Common myeloid progenitor, CD34-positive (primary cell): ENCODE measurements at regions not wholly inside any gene's neighbourhood (a gene's known extent, or its start where the extent isn't known, plus 50 kb on each side); places are given as distances from the start of the nearest gene placed in this dataset.
A peak's percentile ranks its signal among the peaks of the same experiment; 100 is the strongest.

Experiments
- CTCF ChIA-PET: fragments of 350-600 bp; sonication (Branson Sonifier 250); formaldehyde crosslinking; loops from one replicate; lab custom pipeline; 2021; ENCODE audit warnings: antibody characterized with exemption; lab: Charles Lee
- POLR2A ChIA-PET: fragments of 350-600 bp; sonication (Branson Sonifier 250); formaldehyde crosslinking; loops from one replicate; lab custom pipeline; 2021; ENCODE audit warnings: antibody characterized with exemption; lab: Charles Lee
- DNase-seq, 3 donors: peaks; one replicate each; pipeline versions ENCODE4 v3.0.0 to v3.0.0-alpha.2; 2013
- H3K27ac ChIP-seq, 2 experiments: 1 replicate in 1 of 2; 2 replicates in 1 of 2; pipeline ENCODE4 v1.7.0; 2013; ENCODE audit warnings: inconsistent platforms in 2 of 2, low read length in 2 of 2, mild to moderate bottlenecking in 2 of 2, low read depth in 1 of 2, moderate library complexity in 1 of 2; ENCODE audit not compliant: severe bottlenecking in 2 of 2, insufficient read depth in 1 of 2, poor library complexity in 1 of 2
- H3K27me3 ChIP-seq, 5 experiments: replicated peaks in 2 of 5; 1 replicate in 3 of 5; 2 replicates in 2 of 5; pipeline versions ENCODE4 v1.6.1 to v1.7.0; 2013; ENCODE audit warnings: low read length in 4 of 5, mild to moderate bottlenecking in 2 of 5, moderate library complexity in 2 of 5, inconsistent platforms in 1 of 5; ENCODE audit not compliant: insufficient read depth in 5 of 5, control insufficient read depth in 4 of 5
- H3K36me3 ChIP-seq, 4 experiments: 1 replicate in 2 of 4; 2 replicates in 2 of 4; pipeline versions ENCODE4 v1.6.1 to v1.7.0; 2013; ENCODE audit warnings: low read length in 3 of 4, control low read depth in 1 of 4, mild to moderate bottlenecking in 1 of 4; ENCODE audit not compliant: control insufficient read depth in 4 of 4, insufficient read depth in 4 of 4
- H3K4me1 ChIP-seq, 4 experiments: 1 replicate in 3 of 4; 2 replicates in 1 of 4; pipeline versions ENCODE4 v1.6.1 to v1.7.1; 2013; ENCODE audit warnings: low read length in 3 of 4, mild to moderate bottlenecking in 3 of 4, control low read depth in 1 of 4, inconsistent platforms in 1 of 4, moderate library complexity in 1 of 4; ENCODE audit not compliant: control insufficient read depth in 4 of 4, insufficient read depth in 4 of 4; ENCODE audit errors: control extremely low read depth in 1 of 4
- H3K4me3 ChIP-seq, 7 experiments: 1 replicate in 4 of 7; 2 replicates in 3 of 7; pipeline versions ENCODE4 v1.5.1 to v1.7.0; 2013; ENCODE audit warnings: mild to moderate bottlenecking in 7 of 7, low read length in 6 of 7, moderate library complexity in 6 of 7, inconsistent platforms in 2 of 7, low read depth in 2 of 7, control low read depth in 1 of 7; ENCODE audit not compliant: insufficient read depth in 4 of 7, control insufficient read depth in 1 of 7; ENCODE audit errors: extremely low read depth in 1 of 7
- H3K9me3 ChIP-seq, 5 experiments: 1 replicate in 4 of 5; 2 replicates in 1 of 5; pipeline versions ENCODE4 v1.6.1 to v1.7.1; 2013; ENCODE audit warnings: low read length in 4 of 5, mild to moderate bottlenecking in 2 of 5, inconsistent platforms in 1 of 5, low read depth in 1 of 5, moderate library complexity in 1 of 5; ENCODE audit not compliant: control insufficient read depth in 4 of 5, insufficient read depth in 2 of 5; ENCODE audit errors: control extremely low read depth in 1 of 5
- WGBS: methylation state at CpG from one replicate; pipeline ENCODE4 v1.1.5; 2013; ENCODE audit not compliant: insufficient coverage; 5-methylcytosine and 5-hydroxymethylcytosine counted together

- Histone ChIP-seq H3K4me3 (no peak overlapping the region), H3K27me3 (no peaks in the 10 kb centered on the region), H3K9me3 (no peaks in the 10 kb centered on the region), H3K4me1 (peaks cover 0 to 55% (median 31%) of the 10 kb centered on the region in 4 experiments), H3K27ac (no peak overlapping the region), H3K36me3 (no peaks in the 10 kb centered on the region)
- CTCF ChIA-PET: interaction anchor here (0.9 to 7.2 kb wide), 6 partner anchors 9 to 645 kb away, joined by 3 to 138 read pairs (median 4); no protein-coding TSS in a partner anchor
- WGBS: 57% methylated on average over 1 of the region's 1 CpG
- POLR2A ChIA-PET: no interaction called here
- no peak for DNase-seq
Measured at GRCh38 chr4:153141238-153141637, 63.0 kb upstream of the TRIM2 start.

- ChIA-PET CTCF (interaction anchor here (0.6 to 7.2 kb wide), 23 partner anchors 9 to 501 kb away, joined by 3 to 138 read pairs (median 4); no protein-coding TSS in a partner anchor), POLR2A (interaction anchor here (0.6 kb wide), 1 partner anchor 98 kb away, joined by 3 read pairs; no protein-coding TSS in a partner anchor)
- peak; percentile 74 to 88 (median 85) for DNase-seq
- no peaks in the 10 kb centered on the region for H3K27me3 ChIP-seq
- peak overlapping the region in 2 of 7 experiments; percentile 35 to 59 for H3K4me3 ChIP-seq
- H3K4me1 ChIP-seq: peaks cover 0 to 42% (median 24%) of the 10 kb centered on the region in 4 experiments
- no peak overlapping the region for H3K27ac ChIP-seq
- no peaks in the 10 kb centered on the region for H3K9me3 ChIP-seq
- 31% methylated on average over 3 of the region's 7 CpGs for WGBS
- H3K36me3 ChIP-seq: no peaks in the 10 kb centered on the region
Measured at GRCh38 chr4:153142700-153143438, 61.4 kb upstream of the TRIM2 start.

GRCh38 chr4:153143527-153144348 is 60.5 kb upstream of the TRIM2 start:
- Histone ChIP-seq H3K36me3 (no peaks in the 10 kb centered on the region), H3K27me3 (no peaks in the 10 kb centered on the region), H3K9me3 (no peaks in the 10 kb centered on the region), H3K4me1 (peaks cover 0 to 33% (median 17%) of the 10 kb centered on the region in 4 experiments), H3K4me3 (no peak overlapping the region), H3K27ac (no peak overlapping the region)
- ChIA-PET POLR2A (interaction anchor here (0.6 kb wide), 1 partner anchor 98 kb away, joined by 3 read pairs; no protein-coding TSS in a partner anchor), CTCF (interaction anchor here (0.6 to 7.2 kb wide), 18 partner anchors 10 to 500 kb away, joined by 3 to 138 read pairs (median 4); no protein-coding TSS in a partner anchor)
- DNase-seq: no peak
- WGBS: 60% methylated on average over 6 of the region's 7 CpGs

GRCh38 chr4:153146031-153146430 is 58.2 kb upstream of the TRIM2 start:
- POLR2A ChIA-PET: no interaction called here
- Histone ChIP-seq H3K4me3 (no peak overlapping the region), H3K9me3 (no peaks in the 10 kb centered on the region), H3K27ac (no peak overlapping the region), H3K36me3 (no peaks in the 10 kb centered on the region), H3K27me3 (no peaks in the 10 kb centered on the region), H3K4me1 (peaks cover 0 to 13% (median 3%) of the 10 kb centered on the region in 4 experiments)
- no peak for DNase-seq
- CTCF ChIA-PET: interaction anchor here (1.3 to 5.8 kb wide), 5 partner anchors 12 to 428 kb away, joined by 3 to 78 read pairs (median 8); no protein-coding TSS in a partner anchor
- no CpG with 5 or more reads among the region's 1 CpG for WGBS

- H3K27me3 ChIP-seq: no peaks in the 10 kb centered on the region
- ChIA-PET CTCF (interaction anchor here (0.7 to 5.8 kb wide), 10 partner anchors 11 to 427 kb away, joined by 3 to 78 read pairs (median 3); no protein-coding TSS in a partner anchor), POLR2A (no interaction called here)
- H3K27ac ChIP-seq: no peak overlapping the region
- no peak overlapping the region for H3K4me3 ChIP-seq
- 92% methylated on average over 4 of the region's 4 CpGs for WGBS
- H3K4me1 ChIP-seq: peaks cover 0 to 11% (median 7%) of the 10 kb centered on the region in 4 experiments
- no peak for DNase-seq
- no peaks in the 10 kb centered on the region for H3K36me3 ChIP-seq
- no peaks in the 10 kb centered on the region for H3K9me3 ChIP-seq
Measured at GRCh38 chr4:153146961-153147360, 57.3 kb upstream of the TRIM2 start.

- WGBS: 83% methylated on average over 2 of the region's 3 CpGs
- no peak overlapping the region for H3K4me3 ChIP-seq
- peaks cover 7 to 22% (median 20%) of the 10 kb centered on the region in 4 experiments for H3K4me1 ChIP-seq
- no peak overlapping the region for H3K27ac ChIP-seq
- POLR2A ChIA-PET: interaction anchor here (0.7 kb wide), 1 partner anchor 16 kb away, joined by 3 read pairs; no protein-coding TSS in a partner anchor
- no peaks in the 10 kb centered on the region for H3K9me3 ChIP-seq
- no peaks in the 10 kb centered on the region for H3K36me3 ChIP-seq
- no peak for DNase-seq
- CTCF ChIA-PET: interaction anchor here (0.6 to 5.8 kb wide), 3 partner anchors 9 to 175 kb away, joined by 3 to 78 read pairs (median 4); no protein-coding TSS in a partner anchor
- H3K27me3 ChIP-seq: peaks cover 0 to 3% (median 0%) of the 10 kb centered on the region in 5 experiments
Measured at GRCh38 chr4:153148791-153149190, 55.5 kb upstream of the TRIM2 start.
